ENCODE measurements at regions not wholly inside any gene's neighbourhood (a gene's known extent, or its start where the extent isn't known, plus 50 kb on each side); places are given as distances from the start of the nearest gene placed in this dataset.

DNA sequence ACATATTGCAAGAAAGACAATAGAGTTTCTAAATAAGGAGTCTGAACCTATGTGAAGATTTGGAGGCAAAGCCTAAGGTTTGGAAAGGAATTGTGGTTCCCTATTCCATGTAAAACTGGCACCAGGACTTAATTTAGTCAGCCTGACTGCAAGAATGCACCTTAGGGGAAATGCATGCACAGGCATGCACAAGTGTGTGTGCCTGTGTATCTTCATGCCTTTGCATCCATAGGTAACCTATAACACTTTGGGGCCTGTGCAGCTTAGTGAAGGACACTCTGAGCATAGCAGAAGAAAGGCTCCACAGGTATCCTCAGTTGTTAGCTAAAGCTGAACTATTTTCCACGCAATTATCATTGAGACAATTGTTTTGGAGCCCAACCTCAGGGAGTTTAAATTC lies 73.4 kb downstream of the RPRM start:
- ATAC-seq (no peak), DNase-seq (ENCODE audit: low read depth, low spot score) (no peak)
- H3K36me3 ChIP-seq (ENCODE audit: control insufficient read depth, insufficient read depth, low read length), result no peaks in the 10 kb centered on the region
- H3K4me3 ChIP-seq (ENCODE audit: low read depth in 2 of 2, low read length in 2 of 2), result no peak overlapping the region
- CTCF ChIA-PET, result no interaction called here
- no peak overlapping the region for H3K27ac ChIP-seq (ENCODE audit: low read length)
- TF ChIP-seq SIN3A (IDR thresholded peaks at IDR 0.05; ENCODE audit: borderline replicate concordance, insufficient read depth, low read depth, low read length) (no peak), POLR2AphosphoS5 (IDR thresholded peaks at IDR 0.05; ENCODE audit: low read depth, low read length) (no peak), TCF7L2 (IDR thresholded peaks at IDR 0.05; ENCODE audit: low read depth, low read length) (no peak), CTCF (IDR thresholded peaks at IDR 0.05) (no peak)
- TF ChIP-seq, protein P1, sequence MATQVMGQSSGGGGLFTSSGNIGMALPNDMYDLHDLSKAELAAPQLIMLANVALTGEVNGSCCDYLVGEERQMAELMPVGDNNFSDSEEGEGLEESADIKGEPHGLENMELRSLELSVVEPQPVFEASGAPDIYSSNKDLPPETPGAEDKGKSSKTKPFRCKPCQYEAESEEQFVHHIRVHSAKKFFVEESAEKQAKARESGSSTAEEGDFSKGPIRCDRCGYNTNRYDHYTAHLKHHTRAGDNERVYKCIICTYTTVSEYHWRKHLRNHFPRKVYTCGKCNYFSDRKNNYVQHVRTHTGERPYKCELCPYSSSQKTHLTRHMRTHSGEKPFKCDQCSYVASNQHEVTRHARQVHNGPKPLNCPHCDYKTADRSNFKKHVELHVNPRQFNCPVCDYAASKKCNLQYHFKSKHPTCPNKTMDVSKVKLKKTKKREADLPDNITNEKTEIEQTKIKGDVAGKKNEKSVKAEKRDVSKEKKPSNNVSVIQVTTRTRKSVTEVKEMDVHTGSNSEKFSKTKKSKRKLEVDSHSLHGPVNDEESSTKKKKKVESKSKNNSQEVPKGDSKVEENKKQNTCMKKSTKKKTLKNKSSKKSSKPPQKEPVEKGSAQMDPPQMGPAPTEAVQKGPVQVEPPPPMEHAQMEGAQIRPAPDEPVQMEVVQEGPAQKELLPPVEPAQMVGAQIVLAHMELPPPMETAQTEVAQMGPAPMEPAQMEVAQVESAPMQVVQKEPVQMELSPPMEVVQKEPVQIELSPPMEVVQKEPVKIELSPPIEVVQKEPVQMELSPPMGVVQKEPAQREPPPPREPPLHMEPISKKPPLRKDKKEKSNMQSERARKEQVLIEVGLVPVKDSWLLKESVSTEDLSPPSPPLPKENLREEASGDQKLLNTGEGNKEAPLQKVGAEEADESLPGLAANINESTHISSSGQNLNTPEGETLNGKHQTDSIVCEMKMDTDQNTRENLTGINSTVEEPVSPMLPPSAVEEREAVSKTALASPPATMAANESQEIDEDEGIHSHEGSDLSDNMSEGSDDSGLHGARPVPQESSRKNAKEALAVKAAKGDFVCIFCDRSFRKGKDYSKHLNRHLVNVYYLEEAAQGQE (IDR thresholded peaks at IDR 0.05; ENCODE audit: insufficient read depth in 1 of 2, low read depth in 2 of 2, low read length in 1 of 2), result no peak
- H3K4me1 ChIP-seq (ENCODE audit: control insufficient read depth, insufficient read depth, low read length), result no peaks in the 10 kb centered on the region
- intact Hi-C loops (cut with micrococcal nuclease; ENCODE audit: unreplicated experiment) (no loop called here), in situ Hi-C loops (cut with HindIII; ENCODE audit: low pct_unique_long_range_greater_than_20kb, low sequenced_read_pairs) (no loop called here)
- POLR2A ChIA-PET, result no interaction called here
- no peaks in the 10 kb centered on the region for H3K9me3 ChIP-seq (ENCODE audit: control insufficient read depth, insufficient read depth, low read depth, low read length)
- no TSS peak for BruUV-seq (replicated peaks)
- H3K27me3 ChIP-seq (ENCODE audit: control insufficient read depth, insufficient read depth, low read length), result no peaks in the 10 kb centered on the region

DNA sequence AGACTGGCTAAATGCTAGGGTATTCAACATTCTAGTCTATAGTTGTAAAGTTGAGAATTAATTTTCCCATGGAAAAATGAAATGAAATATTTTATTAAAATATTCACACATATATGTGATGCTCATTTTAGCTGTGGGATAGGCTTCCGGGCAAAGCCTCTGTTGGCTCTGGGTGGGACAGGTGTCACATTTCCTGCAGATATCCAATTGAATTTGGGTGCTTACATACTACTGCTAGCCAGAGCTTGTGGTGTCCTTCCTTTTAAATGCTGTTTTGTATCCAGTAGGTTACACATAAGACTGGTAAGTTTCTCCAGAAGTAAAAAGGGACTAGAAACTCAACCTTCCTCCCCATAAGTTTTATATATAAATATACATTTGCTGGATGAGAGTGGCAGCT lies 73.8 kb downstream of the RPRM start:
- Histone ChIP-seq H3K4me3 (ENCODE audit: low read depth in 2 of 2, low read length in 2 of 2) (no peak overlapping the region), H3K27ac (ENCODE audit: low read length) (no peak overlapping the region), H3K27me3 (ENCODE audit: control insufficient read depth, insufficient read depth, low read length) (no peaks in the 10 kb centered on the region), H3K36me3 (ENCODE audit: control insufficient read depth, insufficient read depth, low read length) (no peaks in the 10 kb centered on the region), H3K9me3 (ENCODE audit: control insufficient read depth, insufficient read depth, low read depth, low read length) (no peaks in the 10 kb centered on the region), H3K4me1 (ENCODE audit: control insufficient read depth, insufficient read depth, low read length) (no peaks in the 10 kb centered on the region)
- CTCF ChIA-PET, result no interaction called here
- in situ Hi-C loops (cut with HindIII; ENCODE audit: low pct_unique_long_range_greater_than_20kb, low sequenced_read_pairs), result no loop called here
- BruUV-seq (replicated peaks), result no TSS peak
- POLR2A ChIA-PET, result no interaction called here
- ATAC-seq (no peak), DNase-seq (ENCODE audit: low read depth, low spot score) (no peak)
- intact Hi-C loops (cut with micrococcal nuclease; ENCODE audit: unreplicated experiment), result no loop called here
- TF ChIP-seq TCF7L2 (IDR thresholded peaks at IDR 0.05; ENCODE audit: low read depth, low read length) (no peak), SIN3A (IDR thresholded peaks at IDR 0.05; ENCODE audit: borderline replicate concordance, insufficient read depth, low read depth, low read length) (no peak), POLR2AphosphoS5 (IDR thresholded peaks at IDR 0.05; ENCODE audit: low read depth, low read length) (no peak), CTCF (IDR thresholded peaks at IDR 0.05) (no peak)
- TF ChIP-seq, protein P1 (IDR thresholded peaks at IDR 0.05; ENCODE audit: insufficient read depth in 1 of 2, low read depth in 2 of 2, low read length in 1 of 2), result no peak

Measured in Panc1 (cell line).